HCT116 (cell line): ENCODE measurements at regions not wholly inside any gene's neighbourhood (a gene's known extent, or its start where the extent isn't known, plus 50 kb on each side); places are given as distances from the start of the nearest gene placed in this dataset.

Experiments
- CEBPB ChIP-seq: IDR thresholded peaks from 2 replicates; pipeline ENCODE4 v1.6.1; 2012; ENCODE audit warnings: low read depth
- ELF1 ChIP-seq: IDR thresholded peaks from 2 replicates; pipeline ENCODE4 v1.6.1; 2012; ENCODE audit warnings: low read depth, borderline replicate concordance
- POLR2AphosphoS5 ChIP-seq: IDR thresholded peaks from 2 replicates; pipeline ENCODE4 v1.6.1; 2011; ENCODE audit warnings: mild to moderate bottlenecking, low read depth, low read length, moderate library complexity
- SP1 ChIP-seq: IDR thresholded peaks from 2 replicates; pipeline ENCODE4 v1.6.1; 2012; ENCODE audit warnings: low read depth
- TCF7L2 ChIP-seq: IDR thresholded peaks from 2 replicates; pipeline ENCODE4 v1.7.0; 2011; ENCODE audit warnings: borderline replicate concordance, inconsistent platforms; ENCODE audit not compliant: insufficient read depth, insufficient read length; ENCODE audit errors: extremely low read depth
- ZFX ChIP-seq: fragments of 450-650 bp; IDR thresholded peaks from 2 replicates; pipeline ENCODE4 v1.6.1; 2017
- TF ChIP-seq, protein P1 (sequence below): IDR thresholded peaks from 2 replicates; pipeline ENCODE4 v1.6.1; 2012
- TF ChIP-seq, protein P2 (sequence below), 3 experiments: fragments of 200-600 bp in 1 of 3; sonication (generic) in 1 of 3; IDR thresholded peaks in 2 of 3; conservative IDR thresholded peaks in 1 of 3; 2 replicates each; pipeline ENCODE4 v1.5.1; 2012 to 2017; ENCODE audit warnings: low read depth in 2 of 3, low read length in 2 of 3, antibody characterized with exemption in 1 of 3, borderline replicate concordance in 1 of 3, control low read depth in 1 of 3, mild to moderate bottlenecking in 1 of 3, mixed read lengths in 1 of 3, mixed run types in 1 of 3, moderate library complexity in 1 of 3; ENCODE audit not compliant: insufficient read depth in 1 of 3

DNA sequence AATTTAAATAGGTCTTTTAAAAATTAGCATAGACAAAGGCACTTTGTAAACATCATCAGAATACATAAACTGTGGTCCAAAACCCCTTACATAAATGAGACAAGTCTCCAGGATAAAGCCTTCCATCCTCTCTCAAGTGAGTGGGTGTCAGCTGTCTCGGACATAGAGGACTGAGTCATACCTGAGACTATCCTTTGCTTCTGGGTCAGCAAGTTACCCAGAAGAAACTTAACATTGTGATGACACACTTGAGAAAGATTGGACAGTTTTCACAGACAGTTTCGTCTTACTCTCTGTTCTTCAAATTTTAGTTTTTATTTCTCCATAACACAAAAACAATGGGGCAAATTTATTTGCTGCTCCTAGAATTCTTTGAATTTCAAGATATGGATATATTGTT lies 838.0 kb downstream of the DHX35 start:
- TF ChIP-seq, protein P1, sequence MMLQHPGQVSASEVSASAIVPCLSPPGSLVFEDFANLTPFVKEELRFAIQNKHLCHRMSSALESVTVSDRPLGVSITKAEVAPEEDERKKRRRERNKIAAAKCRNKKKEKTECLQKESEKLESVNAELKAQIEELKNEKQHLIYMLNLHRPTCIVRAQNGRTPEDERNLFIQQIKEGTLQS: no peak
- TF ChIP-seq, protein P2, sequence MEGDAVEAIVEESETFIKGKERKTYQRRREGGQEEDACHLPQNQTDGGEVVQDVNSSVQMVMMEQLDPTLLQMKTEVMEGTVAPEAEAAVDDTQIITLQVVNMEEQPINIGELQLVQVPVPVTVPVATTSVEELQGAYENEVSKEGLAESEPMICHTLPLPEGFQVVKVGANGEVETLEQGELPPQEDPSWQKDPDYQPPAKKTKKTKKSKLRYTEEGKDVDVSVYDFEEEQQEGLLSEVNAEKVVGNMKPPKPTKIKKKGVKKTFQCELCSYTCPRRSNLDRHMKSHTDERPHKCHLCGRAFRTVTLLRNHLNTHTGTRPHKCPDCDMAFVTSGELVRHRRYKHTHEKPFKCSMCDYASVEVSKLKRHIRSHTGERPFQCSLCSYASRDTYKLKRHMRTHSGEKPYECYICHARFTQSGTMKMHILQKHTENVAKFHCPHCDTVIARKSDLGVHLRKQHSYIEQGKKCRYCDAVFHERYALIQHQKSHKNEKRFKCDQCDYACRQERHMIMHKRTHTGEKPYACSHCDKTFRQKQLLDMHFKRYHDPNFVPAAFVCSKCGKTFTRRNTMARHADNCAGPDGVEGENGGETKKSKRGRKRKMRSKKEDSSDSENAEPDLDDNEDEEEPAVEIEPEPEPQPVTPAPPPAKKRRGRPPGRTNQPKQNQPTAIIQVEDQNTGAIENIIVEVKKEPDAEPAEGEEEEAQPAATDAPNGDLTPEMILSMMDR (IDR thresholded peaks at IDR 0.05 in 2 of 3, conservative IDR thresholded peaks at IDR 0.05 in 1 of 3; ENCODE audit: borderline replicate concordance in 1 of 3, insufficient read depth in 1 of 3, low read depth in 2 of 3, low read length in 2 of 3): no peak
- TF ChIP-seq TCF7L2: no peak
- no peak for TF ChIP-seq SP1
- no peak for TF ChIP-seq POLR2AphosphoS5
- TF ChIP-seq ZFX: no peak
- TF ChIP-seq CEBPB: no peak
- no peak for TF ChIP-seq ELF1
